ENCODE measurements at regions not wholly inside any gene's neighbourhood (a gene's known extent, or its start where the extent isn't known, plus 50 kb on each side); places are given as distances from the start of the nearest gene placed in this dataset.
A peak's percentile ranks its signal among the peaks of the same experiment; 100 is the strongest.

GRCh38 chr22:44605486-44605885, 96.5 kb upstream of the PRR5 start:
- no peak overlapping the region for H2BK5ac ChIP-seq (ENCODE audit: low read depth, low read length, poor library complexity, severe bottlenecking)
- H3K27ac ChIP-seq (ENCODE audit: insufficient read depth, low read length), result no peak overlapping the region
- no peak overlapping the region for H4K5ac ChIP-seq (ENCODE audit: low read depth, low read length)
- in situ Hi-C loops (cut with MboI; ENCODE audit: low sequenced_read_pairs) (no loop called here), intact Hi-C loops (cut with micrococcal nuclease) (no loop called here), dilution Hi-C loops (cut with HindIII; ENCODE audit: low sequenced_read_pairs, unreplicated experiment) (no loop called here)
- H3K4ac ChIP-seq (ENCODE audit: low read depth, low read length), result no peak overlapping the region
- no peaks in the 10 kb centered on the region for H4K20me1 ChIP-seq (ENCODE audit: insufficient read depth, low read length)
- H2AK9ac ChIP-seq (replicated peaks; ENCODE audit: low read depth, low read length, poor library complexity), result no peak overlapping the region
- no peak overlapping the region for H3K4me2 ChIP-seq (ENCODE audit: low read depth, low read length)
- H3K56ac ChIP-seq (ENCODE audit: extremely low read depth, insufficient read depth, low read length), result no peak overlapping the region
- no peaks in the 10 kb centered on the region for H3K79me1 ChIP-seq (ENCODE audit: low read depth in 1 of 2, low read length in 2 of 2)
- peaks cover 6% of the 10 kb centered on the region for H3K9me1 ChIP-seq (ENCODE audit: insufficient read depth, low read length)
- H3K18ac ChIP-seq (ENCODE audit: low read depth, low read length), result no peak overlapping the region
- no peaks in the 10 kb centered on the region for H3K36me3 ChIP-seq (ENCODE audit: control insufficient read depth, insufficient read depth, low read length)
- WGBS, 2 experiments (ENCODE audit: extremely low coverage in 2 of 2, insufficient read length in 1 of 2), result 100% methylated on average over 2 of the region's 9 CpGs; no CpG with 5 or more reads in 1 of the 2 experiments
- CTCF ChIA-PET, result no interaction called here
- POLR2A ChIA-PET (ENCODE audit: unreplicated experiment), result no interaction called here
- no peaks in the 10 kb centered on the region for H3K4me1 ChIP-seq (ENCODE audit: control insufficient read depth, insufficient read depth, low read length)
- TF ChIP-seq MXI1 (IDR thresholded peaks at IDR 0.05; ENCODE audit: borderline replicate concordance, low read depth, low read length) (no peak), FOS (IDR thresholded peaks at IDR 0.05; ENCODE audit: low read depth, low read length) (no peak), NFE2L2 (IDR thresholded peaks at IDR 0.05; ENCODE audit: low read depth, low read length) (no peak), BHLHE40 (IDR thresholded peaks at IDR 0.05; ENCODE audit: low read depth, low read length) (no peak)
- no peak for ATAC-seq (ENCODE audit: low read depth)
- H2AK5ac ChIP-seq (ENCODE audit: low read depth, low read length), result no peak overlapping the region
- H2BK20ac ChIP-seq (ENCODE audit: low read depth, low read length), result no peak overlapping the region
- H3K4me3 ChIP-seq (ENCODE audit: insufficient read depth, low read depth, low read length), result no peak overlapping the region
- H3K14ac ChIP-seq (replicated peaks; ENCODE audit: low read depth, low read length), result no peak overlapping the region
- no peak overlapping the region for H2BK15ac ChIP-seq (ENCODE audit: low read depth, low read length)
- no peak overlapping the region for H4K91ac ChIP-seq (ENCODE audit: insufficient read depth, low read depth, low read length)
- peaks cover 3% of the 10 kb centered on the region; the same call in 1 of the 2 replicates for H3K9me3 ChIP-seq (ENCODE audit: control insufficient read depth, insufficient read depth, low read length)
- peak overlapping the region; percentile 21 for H2AFZ ChIP-seq (replicated peaks; ENCODE audit: low read length, poor library complexity)
- no peak for DNase-seq
- H4K8ac ChIP-seq (ENCODE audit: low read depth in 2 of 2, low read length in 2 of 2), result no peak overlapping the region
- peaks cover 19% of the 10 kb centered on the region for H3K27me3 ChIP-seq (ENCODE audit: control insufficient read depth, insufficient read depth, low read length)
- no peak overlapping the region for H3K9ac ChIP-seq (ENCODE audit: low read depth, low read length)
- no peak overlapping the region for H2BK120ac ChIP-seq (ENCODE audit: low read depth, low read length)
- no peak overlapping the region for H3K23ac ChIP-seq (ENCODE audit: low read depth, low read length)
- BruUV-seq (replicated peaks), result no TSS peak
